Cardiac muscle cell (in vitro differentiated cells and primary cell): ENCODE measurements at regions not wholly inside any gene's neighbourhood (a gene's known extent, or its start where the extent isn't known, plus 50 kb on each side); places are given as distances from the start of the nearest gene placed in this dataset.

Source experiments
- DNase-seq, 2 donors: peaks; one replicate each; pipeline versions ENCODE4 v3.0.0 to v3.0.0-alpha.2; 2010 to 2017; ENCODE audit warnings: low read depth in 1 of 2, low spot score in 1 of 2
- H3K27ac ChIP-seq: fragments of 200-600 bp; sonication (generic); 2 replicates; pipeline ENCODE4 v1.5.1; 2016
- H3K27me3 ChIP-seq: fragments of 200-600 bp; sonication (generic); 2 replicates; pipeline ENCODE4 v1.6.0; 2016; ENCODE audit warnings: control low read depth
- H3K36me3 ChIP-seq: fragments of 200-600 bp; sonication (generic); 2 replicates; pipeline ENCODE4 v1.5.1; 2016; ENCODE audit warnings: control low read depth
- H3K4me1 ChIP-seq: fragments of 200-600 bp; sonication (generic); 2 replicates; pipeline ENCODE4 v1.8.1; 2017; ENCODE audit warnings: low read depth, mild to moderate bottlenecking, mixed run types
- H3K4me3 ChIP-seq: fragments of 200-600 bp; sonication (generic); 2 replicates; pipeline ENCODE4 v1.5.1; 2016; ENCODE audit warnings: mild to moderate bottlenecking
- H3K9me3 ChIP-seq: fragments of 200-600 bp; sonication (generic); 2 replicates; pipeline ENCODE4 v1.5.1; 2017; ENCODE audit warnings: low read depth, mild to moderate bottlenecking, control low read depth
- TF ChIP-seq, protein P1 (sequence below): IDR thresholded peaks from 2 replicates; pipeline ENCODE4 v1.5.1; 2012; ENCODE audit warnings: low read depth, mild to moderate bottlenecking, low read length

- peak in 1 of 2 donors; percentile 87 for DNase-seq
- TF ChIP-seq, protein P1, sequence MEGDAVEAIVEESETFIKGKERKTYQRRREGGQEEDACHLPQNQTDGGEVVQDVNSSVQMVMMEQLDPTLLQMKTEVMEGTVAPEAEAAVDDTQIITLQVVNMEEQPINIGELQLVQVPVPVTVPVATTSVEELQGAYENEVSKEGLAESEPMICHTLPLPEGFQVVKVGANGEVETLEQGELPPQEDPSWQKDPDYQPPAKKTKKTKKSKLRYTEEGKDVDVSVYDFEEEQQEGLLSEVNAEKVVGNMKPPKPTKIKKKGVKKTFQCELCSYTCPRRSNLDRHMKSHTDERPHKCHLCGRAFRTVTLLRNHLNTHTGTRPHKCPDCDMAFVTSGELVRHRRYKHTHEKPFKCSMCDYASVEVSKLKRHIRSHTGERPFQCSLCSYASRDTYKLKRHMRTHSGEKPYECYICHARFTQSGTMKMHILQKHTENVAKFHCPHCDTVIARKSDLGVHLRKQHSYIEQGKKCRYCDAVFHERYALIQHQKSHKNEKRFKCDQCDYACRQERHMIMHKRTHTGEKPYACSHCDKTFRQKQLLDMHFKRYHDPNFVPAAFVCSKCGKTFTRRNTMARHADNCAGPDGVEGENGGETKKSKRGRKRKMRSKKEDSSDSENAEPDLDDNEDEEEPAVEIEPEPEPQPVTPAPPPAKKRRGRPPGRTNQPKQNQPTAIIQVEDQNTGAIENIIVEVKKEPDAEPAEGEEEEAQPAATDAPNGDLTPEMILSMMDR = no peak
- Histone ChIP-seq H3K27ac (peak overlapping the region; percentile 77), H3K4me1 (peaks cover 53% of the 10 kb centered on the region), H3K9me3 (no peaks in the 10 kb centered on the region), H3K27me3 (no peaks in the 10 kb centered on the region), H3K4me3 (no peak overlapping the region), H3K36me3 (no peaks in the 10 kb centered on the region)
Observed at GRCh38 chr11:116459185-116460045, 313.4 kb downstream of the BUD13 start.

GRCh38 chr11:116458546-116458945 is 314.2 kb downstream of the BUD13 start:
- Histone ChIP-seq H3K4me1 (peaks cover 57% of the 10 kb centered on the region), H3K27ac (peak overlapping the region; percentile 77), H3K27me3 (no peaks in the 10 kb centered on the region), H3K36me3 (no peaks in the 10 kb centered on the region), H3K4me3 (no peak overlapping the region), H3K9me3 (no peaks in the 10 kb centered on the region)
- TF ChIP-seq, protein P1 = no peak
- no peak for DNase-seq

GRCh38 chr11:116457336-116458007 is 315.3 kb downstream of the BUD13 start:
- no peaks in the 10 kb centered on the region for H3K9me3 ChIP-seq
- peak overlapping the region; percentile 77 for H3K27ac ChIP-seq
- H3K36me3 ChIP-seq = no peaks in the 10 kb centered on the region
- H3K4me3 ChIP-seq = no peak overlapping the region
- TF ChIP-seq, protein P1 = no peak
- DNase-seq = no peak
- no peaks in the 10 kb centered on the region for H3K27me3 ChIP-seq
- H3K4me1 ChIP-seq = peaks cover 66% of the 10 kb centered on the region

- Histone ChIP-seq H3K4me1 (peaks cover 52% of the 10 kb centered on the region), H3K4me3 (no peak overlapping the region), H3K27ac (peak overlapping the region; percentile 26), H3K36me3 (no peaks in the 10 kb centered on the region), H3K27me3 (no peaks in the 10 kb centered on the region), H3K9me3 (no peaks in the 10 kb centered on the region)
- TF ChIP-seq, protein P1 = no peak
- no peak for DNase-seq
Observed at GRCh38 chr11:116454951-116455350, 317.8 kb downstream of the BUD13 start.

DNA sequence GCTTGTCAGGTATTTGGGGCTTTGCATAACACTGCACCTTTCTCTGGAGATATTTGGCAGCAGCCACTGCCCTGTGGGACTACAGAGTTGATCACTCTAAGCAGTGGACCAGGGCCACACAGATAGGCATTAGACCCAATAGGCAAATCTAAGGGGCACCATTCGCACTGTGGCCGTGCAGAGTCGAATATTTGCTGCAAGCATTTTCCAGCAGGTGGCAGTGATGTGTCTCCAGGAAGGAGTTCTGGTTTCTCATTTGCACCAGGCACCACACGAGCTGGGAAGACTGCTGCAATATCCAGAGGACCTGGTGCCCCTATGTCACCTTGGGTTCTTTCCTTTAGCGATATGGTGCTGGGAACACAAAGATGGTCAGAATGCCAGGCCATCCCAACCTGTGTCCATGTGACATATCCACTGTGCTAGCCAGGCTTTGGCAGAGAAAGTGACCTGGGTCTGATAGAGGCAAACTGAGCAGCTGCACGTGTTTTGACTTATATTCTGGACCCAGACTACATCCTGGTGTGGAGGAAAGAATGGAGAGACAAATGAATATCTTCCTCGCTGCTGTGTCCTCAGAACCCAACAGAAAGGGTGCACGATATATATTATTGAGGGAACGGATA is 318.7 kb downstream of the BUD13 start:
- Histone ChIP-seq H3K27ac (peak overlapping the region; percentile 59), H3K27me3 (no peaks in the 10 kb centered on the region), H3K4me1 (peaks cover 44% of the 10 kb centered on the region), H3K36me3 (no peaks in the 10 kb centered on the region), H3K9me3 (no peaks in the 10 kb centered on the region), H3K4me3 (no peak overlapping the region)
- DNase-seq = peak; percentile 48 to 51
- TF ChIP-seq, protein P1 = peak; percentile 67
